Transverse colon (tissue), 4 donors: ENCODE measurements at regions not wholly inside any gene's neighbourhood (a gene's known extent, or its start where the extent isn't known, plus 50 kb on each side); places are given as distances from the start of the nearest gene placed in this dataset.

Experiments used
- CTCF ChIP-seq, 5 experiments: fragments of 200-600 bp in 3 of 5; fragments of 450-650 bp in 2 of 5; sonication (generic) in 3 of 5; IDR thresholded peaks; 1 replicate in 2 of 5; 2 replicates in 3 of 5; pipeline ENCODE4 v1.5.1; 2016 to 2017; ENCODE audit warnings: antibody characterized with exemption in 5 of 5, inconsistent platforms in 3 of 5, mild to moderate bottlenecking in 2 of 5, moderate library complexity in 1 of 5
- EP300 ChIP-seq: sonication (generic); formaldehyde crosslinking; IDR thresholded peaks from one replicate; pipeline ENCODE4 v1.6.1; 2017; ENCODE audit warnings: antibody characterized with exemption, low read depth
- POLR2A ChIP-seq: fragments of 450-650 bp; IDR thresholded peaks from one replicate; pipeline ENCODE4 v1.6.1; 2016; ENCODE audit warnings: antibody characterized with exemption, mild to moderate bottlenecking, moderate library complexity
- POLR2AphosphoS5 ChIP-seq, 3 donors: sonication (generic); formaldehyde crosslinking; IDR thresholded peaks; one replicate each; pipeline ENCODE4 v1.6.1; 2016; ENCODE audit warnings: antibody characterized with exemption in 3 of 3

GRCh38 chr6:9540126-9540525, 874.7 kb downstream of the TFAP2A start:
- TF ChIP-seq CTCF (IDR thresholded peaks at IDR 0.05) (no peak), POLR2A (no peak), POLR2AphosphoS5 (IDR thresholded peaks at IDR 0.05) (no peak), EP300 (no peak)
